Endothelial cell of umbilical vein (primary cell): ENCODE measurements at regions not wholly inside any gene's neighbourhood (a gene's known extent, or its start where the extent isn't known, plus 50 kb on each side); places are given as distances from the start of the nearest gene placed in this dataset.

Experiments used
- BruUV-seq: library from RNA; stranded (reverse); fragments of 400-500 nt; replicated peaks from 2 replicates; lab custom pipeline; 2021; lab: Mats Ljungman, UMichigan
- CTCF ChIA-PET: fragments of 300-600, 350-600 bp; sonication (Branson Sonifier 250); formaldehyde crosslinking; loops from one replicate; lab custom pipeline; 2021; ENCODE audit warnings: antibody characterized with exemption, inconsistent platforms; lab: Charles Lee
- POLR2A ChIA-PET: fragments of 300-600, 350-600 bp; sonication (Branson Sonifier 250); formaldehyde crosslinking; loops from one replicate; lab custom pipeline; 2021; ENCODE audit warnings: antibody characterized with exemption, inconsistent platforms; lab: Charles Lee
- DNase-seq: peaks from one replicate; pipeline ENCODE4 v3.0.0-alpha.2; 2011; ENCODE audit warnings: low read depth, low spot score
- FAIRE-seq: peaks from 2 replicates; lab custom pipeline; 2011; peaks lifted over from hg19 to GRCh38; lab: Jason Lieb, UNC
- H2AFZ ChIP-seq: 2 replicates; pipeline ENCODE4 v1.6.0; 2012; ENCODE audit warnings: low read depth, low read length, control low read depth, inconsistent platforms
- H3K27ac ChIP-seq: 2 replicates; pipeline ENCODE4 v1.5.1; 2011; ENCODE audit warnings: low read depth, mild to moderate bottlenecking, control low read depth, low read length, moderate library complexity; ENCODE audit not compliant: insufficient read depth
- H3K27me3 ChIP-seq, 2 experiments: 2 replicates each; pipeline versions ENCODE4 v1.6.0 to v1.6.1; 2011; ENCODE audit warnings: low read length in 2 of 2, mixed read lengths in 1 of 2; ENCODE audit not compliant: control insufficient read depth in 2 of 2, insufficient read depth in 2 of 2
- H3K36me3 ChIP-seq, 2 experiments: 2 replicates in 1 of 2; 3 replicates in 1 of 2; pipeline ENCODE4 v1.5.1; 2011; ENCODE audit warnings: low read length in 2 of 2, mild to moderate bottlenecking in 1 of 2, moderate library complexity in 1 of 2; ENCODE audit not compliant: control insufficient read depth in 2 of 2, insufficient read depth in 2 of 2; ENCODE audit errors: extremely low read depth in 1 of 2
- H3K4me1 ChIP-seq: 3 replicates; pipeline ENCODE4 v1.5.1; 2011; ENCODE audit warnings: mild to moderate bottlenecking, low read length; ENCODE audit not compliant: control insufficient read depth, insufficient read depth; ENCODE audit errors: extremely low read depth
- H3K4me2 ChIP-seq: 2 replicates; pipeline ENCODE4 v1.6.1; 2011; ENCODE audit warnings: low read length, control low read depth, mixed read lengths; ENCODE audit not compliant: insufficient read depth
- H3K4me3 ChIP-seq, 3 experiments: fragments of 200-600 bp in 1 of 3; sonication (generic), shearing (Covaris generic) in 1 of 3; replicated peaks in 1 of 3; 2 replicates each; pipeline ENCODE4 v1.5.1; 2011 to 2016; ENCODE audit warnings: control low read depth in 3 of 3, low read length in 3 of 3, mild to moderate bottlenecking in 2 of 3, inconsistent platforms in 1 of 3, low read depth in 1 of 3, moderate library complexity in 1 of 3; ENCODE audit not compliant: insufficient read depth in 1 of 3
- H3K79me2 ChIP-seq: 2 replicates; pipeline ENCODE4 v1.6.0; 2012; ENCODE audit warnings: low read length, inconsistent platforms; ENCODE audit not compliant: control insufficient read depth, insufficient read depth
- H3K9ac ChIP-seq: replicated peaks from 2 replicates; pipeline ENCODE3; 2011; ENCODE audit warnings: low read length, control low read depth; ENCODE audit not compliant: insufficient read depth; ENCODE audit errors: extremely low read depth
- H3K9me1 ChIP-seq: replicated peaks from 3 replicates; pipeline ENCODE4 v1.6.0; 2011; ENCODE audit warnings: mild to moderate bottlenecking, low read length; ENCODE audit not compliant: control insufficient read depth, insufficient read depth; ENCODE audit errors: extremely low read depth
- H3K9me3 ChIP-seq: replicated peaks from 2 replicates; pipeline ENCODE4 v1.5.1; 2012; ENCODE audit warnings: low read length, inconsistent platforms; ENCODE audit not compliant: control insufficient read depth, insufficient read depth
- H4K20me1 ChIP-seq: replicated peaks from 2 replicates; pipeline ENCODE3; 2011; ENCODE audit warnings: mild to moderate bottlenecking, low read length; ENCODE audit not compliant: control insufficient read depth, insufficient read depth; ENCODE audit errors: extremely low read depth
- EZH2 ChIP-seq: IDR thresholded peaks from 2 replicates; pipeline ENCODE4 v1.6.1; 2012; ENCODE audit warnings: borderline replicate concordance, low read depth, mild to moderate bottlenecking, moderate library complexity, low read length, inconsistent platforms; ENCODE audit not compliant: severe bottlenecking
- FOS ChIP-seq: IDR thresholded peaks from 2 replicates; pipeline ENCODE4 v1.6.1; 2011; ENCODE audit warnings: mild to moderate bottlenecking, low read length, moderate library complexity, borderline replicate concordance; ENCODE audit not compliant: insufficient read depth
- GATA2 ChIP-seq: IDR thresholded peaks from 2 replicates; pipeline ENCODE4 v1.7.0; 2011; ENCODE audit warnings: low read depth, mild to moderate bottlenecking, moderate library complexity, mixed read lengths, low read length; ENCODE audit not compliant: insufficient read length, insufficient read depth
- JUN ChIP-seq: IDR thresholded peaks from 2 replicates; pipeline ENCODE4 v1.6.1; 2011; ENCODE audit warnings: borderline replicate concordance, low read depth; ENCODE audit not compliant: insufficient read length, insufficient read depth
- MAX ChIP-seq: IDR thresholded peaks from 2 replicates; pipeline ENCODE4 v1.6.1; 2011; ENCODE audit not compliant: insufficient read depth, insufficient read length
- MYC ChIP-seq: IDR thresholded peaks from one replicate; pipeline ENCODE4 v1.6.1; 2011; ENCODE audit warnings: mild to moderate bottlenecking, low read depth, low read length
- POLR2A ChIP-seq: IDR thresholded peaks from 2 replicates; pipeline ENCODE4 v1.6.1; 2012; ENCODE audit warnings: low read depth, mild to moderate bottlenecking, control low read depth, low read length
- POLR2AphosphoS5 ChIP-seq: IDR thresholded peaks from 2 replicates; pipeline ENCODE4 v1.6.1; 2012; ENCODE audit warnings: low read depth, mild to moderate bottlenecking, control low read depth, low read length, moderate library complexity; ENCODE audit not compliant: insufficient read depth
- dilution Hi-C: fragments of 300-500 bp; cut with MboI; formaldehyde crosslinking; loops from one replicate; pipeline ENCODE4 v1.15.0; 2019; ENCODE audit warnings: low sequenced_read_pairs; ENCODE audit not compliant: extremely low pct_ligation_motif_present
- intact Hi-C: fragments of 100-400 bp; cut with micrococcal nuclease; formaldehyde crosslinking; loops from one replicate; pipeline ENCODE4 v1.10.0; 2022
- TF ChIP-seq, protein P1 (sequence below), 2 donors: IDR thresholded peaks; 1 replicate in 1 of 2; 2 replicates in 1 of 2; pipeline ENCODE4 v1.5.1; 2011; ENCODE audit warnings: low read length in 2 of 2, mild to moderate bottlenecking in 2 of 2, moderate library complexity in 2 of 2, control low read depth in 1 of 2, inconsistent platforms in 1 of 2, low read depth in 1 of 2; ENCODE audit not compliant: insufficient read depth in 1 of 2; ENCODE audit errors: extremely low read depth in 1 of 2

- no peaks in the 10 kb centered on the region for H3K9me1 ChIP-seq
- H3K27me3 ChIP-seq = no peaks in the 10 kb centered on the region
- no peaks in the 10 kb centered on the region for H3K36me3 ChIP-seq
- intact Hi-C loops = no loop called here
- no peak overlapping the region for H2AFZ ChIP-seq
- H3K9me3 ChIP-seq = no peaks in the 10 kb centered on the region
- H3K9ac ChIP-seq = no peak overlapping the region
- POLR2A ChIA-PET = no interaction called here
- TF ChIP-seq JUN (no peak), FOS (no peak), MYC (no peak), EZH2 (no peak), POLR2A (no peak), GATA2 (no peak), POLR2AphosphoS5 (no peak), MAX (no peak)
- TF ChIP-seq, protein P1, sequence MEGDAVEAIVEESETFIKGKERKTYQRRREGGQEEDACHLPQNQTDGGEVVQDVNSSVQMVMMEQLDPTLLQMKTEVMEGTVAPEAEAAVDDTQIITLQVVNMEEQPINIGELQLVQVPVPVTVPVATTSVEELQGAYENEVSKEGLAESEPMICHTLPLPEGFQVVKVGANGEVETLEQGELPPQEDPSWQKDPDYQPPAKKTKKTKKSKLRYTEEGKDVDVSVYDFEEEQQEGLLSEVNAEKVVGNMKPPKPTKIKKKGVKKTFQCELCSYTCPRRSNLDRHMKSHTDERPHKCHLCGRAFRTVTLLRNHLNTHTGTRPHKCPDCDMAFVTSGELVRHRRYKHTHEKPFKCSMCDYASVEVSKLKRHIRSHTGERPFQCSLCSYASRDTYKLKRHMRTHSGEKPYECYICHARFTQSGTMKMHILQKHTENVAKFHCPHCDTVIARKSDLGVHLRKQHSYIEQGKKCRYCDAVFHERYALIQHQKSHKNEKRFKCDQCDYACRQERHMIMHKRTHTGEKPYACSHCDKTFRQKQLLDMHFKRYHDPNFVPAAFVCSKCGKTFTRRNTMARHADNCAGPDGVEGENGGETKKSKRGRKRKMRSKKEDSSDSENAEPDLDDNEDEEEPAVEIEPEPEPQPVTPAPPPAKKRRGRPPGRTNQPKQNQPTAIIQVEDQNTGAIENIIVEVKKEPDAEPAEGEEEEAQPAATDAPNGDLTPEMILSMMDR (IDR thresholded peaks at IDR 0.05; ENCODE audit: extremely low read depth in 1 of 2, insufficient read depth in 1 of 2, low read depth in 1 of 2, low read length in 2 of 2) = no peak
- no peaks in the 10 kb centered on the region for H3K4me1 ChIP-seq
- H3K4me3 ChIP-seq = no peak overlapping the region
- dilution Hi-C loops = no loop called here
- no peaks in the 10 kb centered on the region for H4K20me1 ChIP-seq
- no peak overlapping the region for H3K4me2 ChIP-seq
- no peak overlapping the region for H3K27ac ChIP-seq
- FAIRE-seq (no peak), DNase-seq (no peak)
- H3K79me2 ChIP-seq = no peaks in the 10 kb centered on the region
- CTCF ChIA-PET = interaction anchor here (1.0 kb wide), 1 partner anchor 14 kb away, joined by 3 read pairs; no protein-coding TSS in a partner anchor
- BruUV-seq = no TSS peak
These were observed 426.6 kb downstream of the BRD1 start for GRCh38 chr22:49400941-49401598.
